OCI-LY1 (cell line): ENCODE measurements at regions not wholly inside any gene's neighbourhood (a gene's known extent, or its start where the extent isn't known, plus 50 kb on each side); places are given as distances from the start of the nearest gene placed in this dataset.

ENCODE experiments used
- H2AFZ ChIP-seq: fragments of 200-600 bp; sonication (generic), shearing (Covaris generic); 2 replicates; pipeline ENCODE4 v1.6.0; 2014; ENCODE audit warnings: antibody characterized with exemption, mild to moderate bottlenecking, low read length
- H3F3A ChIP-seq: fragments of 200-600 bp; sonication (generic), shearing (Covaris generic); 2 replicates; pipeline ENCODE4 v1.6.0; 2014; ENCODE audit warnings: mild to moderate bottlenecking, antibody characterized with exemption, low read length, moderate library complexity; ENCODE audit not compliant: insufficient read depth
- H3K27ac ChIP-seq: fragments of 200-600 bp; sonication (generic); 2 replicates; pipeline ENCODE4 v1.5.1; 2014; ENCODE audit warnings: low read length, mixed run types, mild to moderate bottlenecking, low read depth; ENCODE audit not compliant: poor library complexity, severe bottlenecking
- H3K27me3 ChIP-seq: fragments of 200-600 bp; sonication (generic); 2 replicates; pipeline ENCODE4 v1.6.0; 2014; ENCODE audit warnings: antibody characterized with exemption, mild to moderate bottlenecking, low read length, moderate library complexity; ENCODE audit not compliant: insufficient read depth
- H3K36me3 ChIP-seq: fragments of 200-600 bp; sonication (generic); 2 replicates; pipeline ENCODE4 v1.6.1; 2014; ENCODE audit warnings: mild to moderate bottlenecking, antibody characterized with exemption, low read length, moderate library complexity, mixed read lengths; ENCODE audit not compliant: insufficient read depth
- H3K4me1 ChIP-seq: fragments of 200-600 bp; sonication (generic); 2 replicates; pipeline ENCODE4 v1.5.1; 2014; ENCODE audit warnings: mild to moderate bottlenecking, low read length, moderate library complexity; ENCODE audit not compliant: insufficient read depth, severe bottlenecking
- H3K4me2 ChIP-seq: fragments of 200-600 bp; sonication (generic), shearing (Covaris generic); 2 replicates; pipeline ENCODE4 v1.6.1; 2014; ENCODE audit warnings: low read length
- H3K4me3 ChIP-seq: fragments of 200-600 bp; sonication (generic); 2 replicates; pipeline ENCODE4 v1.5.1; 2014; ENCODE audit warnings: low read length, low read depth, mild to moderate bottlenecking, mixed read lengths; ENCODE audit not compliant: poor library complexity, severe bottlenecking
- H3K79me2 ChIP-seq: fragments of 200-600 bp; shearing (Covaris generic); 2 replicates; pipeline ENCODE4 v1.6.1; 2016; ENCODE audit warnings: mixed run types, low read length, mixed read lengths; ENCODE audit not compliant: insufficient read depth
- H3K9ac ChIP-seq: fragments of 200-600 bp; sonication (generic), shearing (Covaris generic); 2 replicates; pipeline ENCODE4 v1.6.1; 2014; ENCODE audit warnings: mild to moderate bottlenecking, low read length, mixed read lengths
- H3K9me2 ChIP-seq: fragments of 200-600 bp; sonication (generic), shearing (Covaris generic); 2 replicates; pipeline ENCODE4 v1.6.1; 2014; ENCODE audit warnings: low read depth, mild to moderate bottlenecking, low read length, mixed read lengths
- H3K9me3 ChIP-seq: fragments of 200-600 bp; shearing (Covaris generic); 2 replicates; pipeline ENCODE4 v1.6.1; 2014; ENCODE audit warnings: low read length, mixed read lengths
- H4K20me1 ChIP-seq: fragments of 200-600 bp; sonication (generic), shearing (Covaris generic); 2 replicates; pipeline ENCODE4 v1.6.0; 2016; ENCODE audit warnings: mild to moderate bottlenecking, low read length; ENCODE audit not compliant: insufficient read depth
- CTCF ChIP-seq: fragments of 200-600 bp; sonication (generic), shearing (Covaris generic); IDR thresholded peaks from 2 replicates; pipeline ENCODE4 v1.5.1; 2017; ENCODE audit warnings: mild to moderate bottlenecking, antibody characterized with exemption, low read length, moderate library complexity, mixed read lengths
- EZH2 ChIP-seq: fragments of 200-600 bp; sonication (generic), shearing (Covaris generic); IDR thresholded peaks from 2 replicates; pipeline ENCODE4 v1.8.0; 2017; ENCODE audit warnings: borderline replicate concordance, mixed run types, mild to moderate bottlenecking, antibody characterized with exemption, low read length, moderate library complexity, mixed read lengths

- H3K27me3 ChIP-seq, result no peaks in the 10 kb centered on the region
- no peak overlapping the region for H3K9ac ChIP-seq
- no peaks in the 10 kb centered on the region for H3K9me3 ChIP-seq
- H2AFZ ChIP-seq, result no peak overlapping the region
- no peaks in the 10 kb centered on the region for H3K4me1 ChIP-seq
- no peaks in the 10 kb centered on the region for H4K20me1 ChIP-seq
- no peak overlapping the region for H3K4me3 ChIP-seq
- no peaks in the 10 kb centered on the region for H3K36me3 ChIP-seq
- H3K9me2 ChIP-seq, result no peaks in the 10 kb centered on the region
- no peaks in the 10 kb centered on the region for H3K79me2 ChIP-seq
- no peaks in the 10 kb centered on the region for H3F3A ChIP-seq
- H3K4me2 ChIP-seq, result no peak overlapping the region
- TF ChIP-seq CTCF (no peak), EZH2 (no peak)
- H3K27ac ChIP-seq, result no peak overlapping the region
These were observed 169.2 kb downstream of the SHOX start for GRCh38 chrX:799808-800207.

- Histone ChIP-seq H3K9me2 (no peaks in the 10 kb centered on the region), H3K27ac (no peak overlapping the region), H3K4me3 (no peak overlapping the region), H3K9ac (no peak overlapping the region), H3F3A (no peaks in the 10 kb centered on the region), H3K4me2 (no peak overlapping the region), H4K20me1 (no peaks in the 10 kb centered on the region), H3K9me3 (no peaks in the 10 kb centered on the region), H3K79me2 (no peaks in the 10 kb centered on the region), H3K36me3 (no peaks in the 10 kb centered on the region), H2AFZ (no peak overlapping the region), H3K4me1 (no peaks in the 10 kb centered on the region), H3K27me3 (no peaks in the 10 kb centered on the region)
- TF ChIP-seq EZH2 (no peak), CTCF (no peak)
These were observed 163.7 kb downstream of the SHOX start for GRCh38 chrX:794311-794710.

- Histone ChIP-seq H3K9me3 (no peaks in the 10 kb centered on the region), H3K27me3 (no peaks in the 10 kb centered on the region)
These were observed 162.7 kb downstream of the SHOX start for GRCh38 chrX:793216-793770.

More at GRCh38 chrX:793216-793770, 162.7 kb downstream of the SHOX start:
- no peak overlapping the region for H3K4me3 ChIP-seq
- H3K79me2 ChIP-seq, result no peaks in the 10 kb centered on the region
- no peak overlapping the region for H3K27ac ChIP-seq
- H3K9ac ChIP-seq, result no peak overlapping the region
- H2AFZ ChIP-seq, result no peak overlapping the region
- no peaks in the 10 kb centered on the region for H4K20me1 ChIP-seq
- TF ChIP-seq EZH2, result no peak
- TF ChIP-seq CTCF, result no peak
- H3K9me2 ChIP-seq, result no peaks in the 10 kb centered on the region
- H3K4me2 ChIP-seq, result no peak overlapping the region
- no peaks in the 10 kb centered on the region for H3K4me1 ChIP-seq
- no peaks in the 10 kb centered on the region for H3K36me3 ChIP-seq
- H3F3A ChIP-seq, result no peaks in the 10 kb centered on the region
